ENCODE measurements at regions not wholly inside any gene's neighbourhood (a gene's known extent, or its start where the extent isn't known, plus 50 kb on each side); places are given as distances from the start of the nearest gene placed in this dataset.

GRCh38 chr2:221018262-221018661 is 553.8 kb downstream of the EPHA4 start:
- no peak overlapping the region for H3K27ac ChIP-seq
- no peaks in the 10 kb centered on the region for H3K36me3 ChIP-seq
- no peaks in the 10 kb centered on the region for H3K4me1 ChIP-seq
- no peak for TF ChIP-seq CTCF (IDR thresholded peaks at IDR 0.05)
- H3K27me3 ChIP-seq, result no peaks in the 10 kb centered on the region
- ATAC-seq (no peak), DNase-seq (no peak)
- intact Hi-C loops (cut with DNase I), result no loop called here
- H3K9me3 ChIP-seq, result no peaks in the 10 kb centered on the region
- no peak overlapping the region for H3K4me3 ChIP-seq

GRCh38 chr2:221019668-221020067 is 552.4 kb downstream of the EPHA4 start:
- H3K36me3 ChIP-seq, result no peaks in the 10 kb centered on the region
- TF ChIP-seq CTCF (IDR thresholded peaks at IDR 0.05), result no peak
- intact Hi-C loops (cut with DNase I), result no loop called here
- no peak for DNase-seq
- no peak overlapping the region for H3K4me3 ChIP-seq
- ATAC-seq, result no peak
- no peaks in the 10 kb centered on the region for H3K9me3 ChIP-seq
- H3K4me1 ChIP-seq, result no peaks in the 10 kb centered on the region
- no peaks in the 10 kb centered on the region for H3K27me3 ChIP-seq
- H3K27ac ChIP-seq, result no peak overlapping the region

- Histone ChIP-seq H3K4me1 (no peaks in the 10 kb centered on the region), H3K36me3 (no peaks in the 10 kb centered on the region), H3K9me3 (no peaks in the 10 kb centered on the region), H3K27ac (no peak overlapping the region), H3K4me3 (no peak overlapping the region), H3K27me3 (no peaks in the 10 kb centered on the region)
- ATAC-seq (no peak), DNase-seq (no peak)
- TF ChIP-seq CTCF (IDR thresholded peaks at IDR 0.05), result no peak
- intact Hi-C loops (cut with DNase I), result no loop called here
Measured at GRCh38 chr2:221022554-221022953, 549.5 kb downstream of the EPHA4 start.

- Histone ChIP-seq H3K9me3 (no peaks in the 10 kb centered on the region), H3K4me3 (no peak overlapping the region), H3K4me1 (no peaks in the 10 kb centered on the region), H3K36me3 (no peaks in the 10 kb centered on the region), H3K27ac (no peak overlapping the region), H3K27me3 (no peaks in the 10 kb centered on the region)
- intact Hi-C loops (cut with DNase I), result no loop called here
- no peak for ATAC-seq
- no peak for DNase-seq
- TF ChIP-seq CTCF (IDR thresholded peaks at IDR 0.05), result no peak
Measured at GRCh38 chr2:221025398-221025797, 546.7 kb downstream of the EPHA4 start.

GRCh38 chr2:221034026-221034701 is 537.9 kb downstream of the EPHA4 start:
- H3K36me3 ChIP-seq, result no peaks in the 10 kb centered on the region
- ATAC-seq (no peak), DNase-seq (no peak)
- H3K4me1 ChIP-seq, result no peaks in the 10 kb centered on the region
- no peaks in the 10 kb centered on the region for H3K9me3 ChIP-seq
- TF ChIP-seq CTCF (IDR thresholded peaks at IDR 0.05), result no peak
- H3K27ac ChIP-seq, result no peak overlapping the region
- H3K4me3 ChIP-seq, result no peak overlapping the region
- intact Hi-C loops (cut with DNase I), result no loop called here
- H3K27me3 ChIP-seq, result no peaks in the 10 kb centered on the region

GRCh38 chr2:221034973-221035372 is 537.1 kb downstream of the EPHA4 start:
- no peak for TF ChIP-seq CTCF (IDR thresholded peaks at IDR 0.05)
- no peak for DNase-seq
- Histone ChIP-seq H3K4me1 (no peaks in the 10 kb centered on the region), H3K4me3 (no peak overlapping the region), H3K9me3 (no peaks in the 10 kb centered on the region), H3K27ac (no peak overlapping the region), H3K27me3 (no peaks in the 10 kb centered on the region), H3K36me3 (no peaks in the 10 kb centered on the region)
- intact Hi-C loops (cut with DNase I), result no loop called here
- no peak for ATAC-seq

Measured in upper lobe of right lung (tissue), 1 donor.